Gastroesophageal sphincter (tissue), 4 donors: ENCODE measurements at regions not wholly inside any gene's neighbourhood (a gene's known extent, or its start where the extent isn't known, plus 50 kb on each side); places are given as distances from the start of the nearest gene placed in this dataset.
"Not testable (repeated sequence)": the region's sequence is repeated elsewhere in the genome, so short reads cannot be mapped to it uniquely, and the experiment has no call there.

Experiments used
- ATAC-seq: fragments of 150-250 bp; one replicate; pipeline ENCODE4 v1.9.1; 2016; ENCODE audit warnings: mild to moderate bottlenecking, moderate library complexity
- H3K27ac ChIP-seq, 4 donors: fragments of 200-600 bp; sonication (generic) in 3 of 4; 1 replicate in 3 of 4; 2 replicates in 1 of 4; pipeline ENCODE4 v1.5.1; 2016 to 2019
- H3K27me3 ChIP-seq: fragments of 200-600 bp; sonication (generic); one replicate; pipeline ENCODE4 v1.5.1; 2019
- H3K36me3 ChIP-seq, 2 donors: fragments of 200-600 bp; sonication (generic); one replicate each; pipeline ENCODE4 v1.5.1; 2019; ENCODE audit warnings: control low read depth in 1 of 2
- H3K4me1 ChIP-seq, 3 donors: fragments of 200-600 bp; sonication (generic); 1 replicate in 2 of 3; 2 replicates in 1 of 3; pipeline ENCODE4 v1.5.1; 2016 to 2019; ENCODE audit warnings: control low read depth in 2 of 3
- H3K4me3 ChIP-seq, 2 donors: fragments of 200-600 bp; sonication (generic); one replicate each; pipeline ENCODE4 v1.5.1; 2019; ENCODE audit warnings: mild to moderate bottlenecking in 1 of 2, moderate library complexity in 1 of 2
- H3K9me3 ChIP-seq, 3 donors: fragments of 200-600 bp; sonication (generic); one replicate each; pipeline ENCODE4 v1.5.1; 2017 to 2019; ENCODE audit warnings: control low read depth in 2 of 3
- WGBS, 2 donors: methylation state at CpG; one replicate each; pipeline ENCODE4 v1.1.5; 2018; ENCODE audit warnings: low coverage in 1 of 2; 5-methylcytosine and 5-hydroxymethylcytosine counted together

DNA sequence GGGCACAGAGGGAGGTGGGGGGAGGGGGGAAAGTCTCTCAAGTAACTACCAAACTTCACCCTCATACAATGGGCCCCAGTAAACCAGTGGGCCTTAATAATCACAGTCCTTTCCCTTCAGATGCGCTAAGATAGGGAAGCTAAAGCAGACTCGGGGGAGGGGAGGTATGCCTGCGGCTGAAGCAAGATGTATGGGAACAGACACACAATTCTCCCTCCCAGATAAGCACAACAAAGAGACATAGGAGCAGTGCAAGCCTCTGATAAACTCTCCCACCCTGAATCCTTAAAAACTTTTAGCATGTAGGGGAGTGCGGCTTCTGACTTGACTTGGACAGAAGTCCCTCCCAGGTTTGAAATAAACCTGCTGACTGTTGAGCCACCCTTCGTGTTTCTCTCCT lies 54.7 kb downstream of the PROP1 start:
- WGBS, 2 donors, result 67 to 95% methylated on average over 3 of the region's 5 CpGs
- not testable (repeated sequence) for H3K27ac ChIP-seq, ATAC-seq, H3K4me3 ChIP-seq, H3K9me3 ChIP-seq, H3K4me1 ChIP-seq, H3K36me3 ChIP-seq
- H3K27me3 ChIP-seq, result peaks cover 18% of the 10 kb centered on the region

- not testable (repeated sequence) for H3K27ac ChIP-seq, H3K4me1 ChIP-seq, ATAC-seq, H3K36me3 ChIP-seq, H3K9me3 ChIP-seq
- Histone ChIP-seq H3K27me3 (peaks cover 18% of the 10 kb centered on the region), H3K4me3 (peak overlapping the region in 1 of 2 donors; percentile 38)
- 19 to 31% methylated on average over 5 to 6 of the region's 79 CpGs for WGBS, 2 donors
Observed at GRCh38 chr5:177939246-177940171, 56.5 kb downstream of the PROP1 start.

- H3K27me3 ChIP-seq, result peaks cover 18% of the 10 kb centered on the region
- not testable (repeated sequence) for H3K4me3 ChIP-seq, H3K36me3 ChIP-seq, H3K9me3 ChIP-seq, H3K27ac ChIP-seq, H3K4me1 ChIP-seq, ATAC-seq
- 25% methylated on average over 3 of the region's 7 CpGs; no CpG with 5 or more reads in 1 of the 2 donors for WGBS, 2 donors
Observed at GRCh38 chr5:177938767-177939166, 57.3 kb downstream of the PROP1 start.

- not testable (repeated sequence) for ATAC-seq, H3K4me3 ChIP-seq, H3K36me3 ChIP-seq
Observed at GRCh38 chr5:177934233-177934632, 61.8 kb downstream of the PROP1 start.

DNA sequence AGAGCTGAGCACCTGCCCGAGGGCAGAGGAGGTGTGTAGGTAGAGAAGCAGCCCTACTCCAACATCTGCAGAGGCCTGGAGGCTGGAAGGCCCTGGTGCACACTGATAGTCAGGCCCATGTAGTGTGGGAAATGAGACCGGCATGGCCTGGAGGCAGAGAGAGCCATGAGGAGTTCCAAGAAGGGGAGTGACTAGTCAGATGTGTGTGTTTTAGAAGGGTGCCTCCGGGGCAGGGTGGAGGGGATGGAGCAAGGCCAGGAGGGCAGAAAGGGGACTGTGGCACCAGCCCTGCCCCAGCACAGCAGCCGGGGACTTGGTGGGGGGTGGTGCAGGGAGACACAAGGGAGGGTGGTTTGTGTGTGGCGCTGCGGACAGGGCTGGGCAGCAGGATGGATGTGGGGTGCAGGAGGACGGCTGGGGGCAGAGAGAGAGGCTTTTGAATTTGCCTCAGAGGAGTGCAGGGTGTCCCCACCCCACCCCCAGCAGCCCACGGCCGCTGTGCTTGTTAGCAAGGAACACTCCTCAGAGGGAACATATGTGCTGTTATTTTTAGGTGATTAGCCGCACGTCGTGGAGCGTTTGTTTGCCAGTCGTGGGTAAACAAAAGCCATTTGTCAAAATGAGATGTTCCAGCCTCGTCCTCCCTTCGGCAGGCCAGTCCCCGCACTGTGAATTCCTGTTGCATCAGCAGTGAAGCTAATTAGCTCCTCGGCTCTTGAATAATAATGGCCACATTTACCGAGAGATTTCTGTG lies 65.6 kb downstream of the PROP1 start:
- not testable (repeated sequence) for H3K4me1 ChIP-seq, H3K4me3 ChIP-seq, H3K27ac ChIP-seq, H3K27me3 ChIP-seq, H3K9me3 ChIP-seq, H3K36me3 ChIP-seq, ATAC-seq
- 0 to 67% methylated on average over 1 of the region's 19 CpGs for WGBS, 2 donors

More at GRCh38 chr5:177934233-177934632, 61.8 kb downstream of the PROP1 start:
- H3K9me3 ChIP-seq, H3K4me1 ChIP-seq, H3K27ac ChIP-seq: not testable (repeated sequence)
- peaks cover 15% of the 10 kb centered on the region for H3K27me3 ChIP-seq

- H3K9me3 ChIP-seq, H3K36me3 ChIP-seq, H3K4me3 ChIP-seq, ATAC-seq, H3K4me1 ChIP-seq, H3K27me3 ChIP-seq, H3K27ac ChIP-seq: not testable (repeated sequence)
- WGBS, 2 donors, result no CpG with 5 or more reads among the region's 9 CpGs
Observed at GRCh38 chr5:177929618-177930017, 66.4 kb downstream of the PROP1 start.

- H3K27me3 ChIP-seq, ATAC-seq, H3K36me3 ChIP-seq, H3K9me3 ChIP-seq, H3K27ac ChIP-seq, H3K4me1 ChIP-seq, H3K4me3 ChIP-seq: not testable (repeated sequence)
- WGBS, 2 donors, result no CpG with 5 or more reads among the region's 4 CpGs
Observed at GRCh38 chr5:177927500-177927899, 68.5 kb downstream of the PROP1 start.

DNA sequence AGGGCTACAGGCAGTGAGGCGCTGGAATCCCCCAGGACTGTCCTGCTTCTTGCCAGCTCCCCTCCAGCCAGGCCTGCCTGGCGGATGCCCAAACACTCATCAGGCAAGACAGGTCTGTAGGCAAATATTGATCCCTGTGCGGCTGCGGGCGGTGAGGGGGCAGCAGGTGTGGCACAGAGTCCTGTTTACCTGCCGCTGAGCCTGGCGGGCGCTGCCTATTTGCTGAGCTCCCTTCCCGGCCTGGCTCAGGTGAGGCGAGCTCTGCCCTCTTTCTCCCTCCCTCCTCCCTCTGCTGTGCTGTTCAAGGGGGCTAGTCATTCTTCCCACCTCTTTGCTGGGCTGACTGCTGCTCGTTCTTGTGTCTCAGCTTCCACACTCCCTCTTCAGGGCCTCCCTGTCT lies 71.5 kb downstream of the PROP1 start:
- WGBS, 2 donors, result no CpG with 5 or more reads among the region's 11 CpGs
- H3K27me3 ChIP-seq, ATAC-seq, H3K4me1 ChIP-seq, H3K9me3 ChIP-seq, H3K4me3 ChIP-seq, H3K27ac ChIP-seq, H3K36me3 ChIP-seq: not testable (repeated sequence)

GRCh38 chr5:177923837-177924236 lies 72.2 kb downstream of the PROP1 start:
- not testable (repeated sequence) for H3K4me1 ChIP-seq, H3K36me3 ChIP-seq, H3K4me3 ChIP-seq, H3K27ac ChIP-seq, ATAC-seq, H3K9me3 ChIP-seq, H3K27me3 ChIP-seq
- 0 to 10% methylated on average over 1 to 2 of the region's 4 CpGs for WGBS, 2 donors

DNA sequence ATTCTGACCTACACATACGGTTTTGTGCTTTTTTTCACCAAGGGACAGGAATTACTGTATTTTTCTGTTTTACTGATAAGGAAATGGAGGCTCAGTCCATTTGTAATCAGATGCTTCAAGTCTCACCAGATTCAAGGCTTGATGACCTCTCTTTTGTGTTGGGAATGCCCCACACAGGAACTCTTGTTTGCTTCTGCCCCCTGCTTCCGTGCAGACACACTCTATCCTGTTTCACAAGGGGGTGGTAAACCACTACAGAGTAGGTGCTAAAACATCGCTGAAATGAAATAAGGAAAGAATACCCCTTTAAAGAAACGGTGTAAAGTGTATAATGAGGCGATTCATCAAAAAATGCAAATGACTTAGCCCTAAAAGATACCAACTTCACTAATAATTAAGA lies 72.9 kb downstream of the PROP1 start:
- H3K4me3 ChIP-seq, H3K27me3 ChIP-seq, H3K27ac ChIP-seq, H3K36me3 ChIP-seq, ATAC-seq, H3K4me1 ChIP-seq, H3K9me3 ChIP-seq: not testable (repeated sequence)
- no CpG with 5 or more reads among the region's 5 CpGs for WGBS, 2 donors

- H3K36me3 ChIP-seq, ATAC-seq, H3K4me1 ChIP-seq, H3K4me3 ChIP-seq, H3K27me3 ChIP-seq, H3K27ac ChIP-seq, H3K9me3 ChIP-seq: not testable (repeated sequence)
- WGBS, 2 donors, result 63% methylated on average over 1 of the region's 2 CpGs; no CpG with 5 or more reads in 1 of the 2 donors
Observed at GRCh38 chr5:177909261-177909660, 86.8 kb downstream of the PROP1 start.

GRCh38 chr5:177902806-177903205 lies 93.2 kb downstream of the PROP1 start:
- H3K4me1 ChIP-seq, H3K27me3 ChIP-seq, H3K27ac ChIP-seq, ATAC-seq, H3K9me3 ChIP-seq, H3K4me3 ChIP-seq, H3K36me3 ChIP-seq: not testable (repeated sequence)
- WGBS, 2 donors, result no CpG with 5 or more reads among the region's 3 CpGs

DNA sequence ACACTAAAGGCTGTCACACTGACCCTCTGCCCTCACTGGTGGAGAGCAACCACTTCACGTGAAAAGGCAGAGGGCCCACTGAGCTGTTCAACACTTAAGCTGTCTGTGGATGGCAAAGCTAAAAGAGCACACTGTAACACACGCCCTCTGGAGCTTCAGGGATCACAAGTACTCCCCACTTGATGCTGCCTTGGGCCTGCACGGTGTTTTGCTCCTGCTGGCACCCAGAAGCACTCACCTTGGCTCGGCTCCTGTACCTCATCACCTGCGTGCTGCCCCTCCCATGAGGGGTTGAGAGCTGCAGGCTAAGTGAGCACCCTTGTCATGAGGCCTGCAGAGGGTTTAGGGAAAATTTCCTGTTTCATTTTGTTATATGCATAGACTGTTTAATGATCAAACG lies 96.0 kb downstream of the PROP1 start:
- H3K27ac ChIP-seq, ATAC-seq, H3K27me3 ChIP-seq, H3K4me1 ChIP-seq, H3K36me3 ChIP-seq, H3K9me3 ChIP-seq, H3K4me3 ChIP-seq: not testable (repeated sequence)
- WGBS, 2 donors, result 100% methylated on average over 1 of the region's 6 CpGs; no CpG with 5 or more reads in 1 of the 2 donors
